ENCODE measurements at regions not wholly inside any gene's neighbourhood (a gene's known extent, or its start where the extent isn't known, plus 50 kb on each side); places are given as distances from the start of the nearest gene placed in this dataset.
"Not testable (repeated sequence)": the region's sequence is repeated elsewhere in the genome, so short reads cannot be mapped to it uniquely, and the experiment has no call there.

DNA sequence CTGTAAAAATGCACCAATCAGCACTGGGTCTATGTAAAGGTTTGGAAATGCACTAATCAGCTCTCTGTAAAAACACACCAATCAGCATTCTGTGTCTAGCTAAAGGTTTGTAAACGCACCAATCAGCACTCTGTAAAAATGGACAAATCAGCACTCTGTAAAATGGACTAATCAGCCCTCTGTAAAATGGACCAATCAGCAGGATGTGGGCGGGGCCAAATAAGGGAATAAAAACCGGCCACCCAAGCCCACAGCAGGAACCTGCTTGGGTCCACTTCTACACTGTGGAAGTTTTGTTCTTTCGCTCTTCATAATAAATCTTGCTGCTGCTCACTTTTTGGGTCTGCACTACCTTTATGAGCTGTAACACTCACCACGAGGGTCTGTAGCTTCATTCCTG lies 101.0 kb downstream of the SMC2 start:
- not testable (repeated sequence) for DNase-seq (ENCODE audit: low spot score)

DNA sequence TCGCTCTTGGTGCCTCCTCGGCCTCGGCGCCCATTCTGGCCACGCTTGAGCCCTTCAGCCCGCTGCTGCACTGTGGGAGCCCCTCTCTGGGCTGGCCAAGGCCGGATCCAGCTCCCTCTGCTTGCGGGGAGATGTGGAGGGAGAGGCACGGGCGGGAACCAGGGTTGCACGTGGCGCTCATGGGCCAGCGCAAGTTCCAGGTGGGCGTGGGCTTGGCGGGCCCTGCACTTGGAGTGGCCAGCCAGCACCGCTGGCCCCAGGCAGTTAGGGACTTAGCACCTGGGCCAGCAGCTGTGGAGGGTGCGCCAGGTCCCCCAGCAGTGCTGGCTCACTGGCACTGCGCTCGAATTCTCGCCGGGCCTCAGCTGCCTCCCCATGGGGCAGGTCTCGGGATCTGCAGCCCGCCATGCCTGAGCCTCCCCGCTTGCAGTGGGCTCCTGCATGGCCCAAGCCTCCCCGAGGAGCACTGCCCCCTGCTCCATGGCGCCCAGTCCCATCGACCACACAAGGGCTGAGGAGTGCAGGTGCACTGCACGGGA lies 106.4 kb downstream of the SMC2 start:
- DNase-seq (ENCODE audit: low spot score), result no peak

DNA sequence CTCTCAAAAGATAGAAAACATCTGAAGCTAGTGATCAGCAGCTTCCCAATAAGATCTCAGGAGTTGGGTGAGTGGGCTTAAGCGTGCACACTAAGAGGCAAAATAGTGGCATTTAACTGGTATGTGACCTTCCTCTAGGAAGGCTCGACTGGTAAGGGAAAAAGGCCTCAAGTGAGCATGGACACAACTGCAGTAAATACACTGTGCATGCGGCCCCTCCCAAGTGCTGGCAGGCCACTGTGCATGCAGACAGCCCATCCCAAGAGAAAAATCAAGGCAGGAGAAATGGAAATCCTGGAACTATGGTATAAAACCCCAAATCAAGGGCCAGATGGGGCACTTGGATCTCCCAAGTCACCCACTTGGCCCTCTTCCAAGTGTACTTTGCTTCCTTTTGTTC lies 112.7 kb downstream of the SMC2 start:
- DNase-seq (ENCODE audit: low spot score), result no peak

- DNase-seq (ENCODE audit: low spot score), result no peak
Observed at GRCh38 chr9:104209387-104209786, 115.3 kb downstream of the SMC2 start.

GRCh38 chr9:104227108-104227507 lies 133.0 kb downstream of the SMC2 start:
- DNase-seq (ENCODE audit: low spot score), result no peak

GRCh38 chr9:104232781-104233341 lies 138.8 kb downstream of the SMC2 start:
- peak; percentile 87 for DNase-seq (ENCODE audit: low spot score)

DNA sequence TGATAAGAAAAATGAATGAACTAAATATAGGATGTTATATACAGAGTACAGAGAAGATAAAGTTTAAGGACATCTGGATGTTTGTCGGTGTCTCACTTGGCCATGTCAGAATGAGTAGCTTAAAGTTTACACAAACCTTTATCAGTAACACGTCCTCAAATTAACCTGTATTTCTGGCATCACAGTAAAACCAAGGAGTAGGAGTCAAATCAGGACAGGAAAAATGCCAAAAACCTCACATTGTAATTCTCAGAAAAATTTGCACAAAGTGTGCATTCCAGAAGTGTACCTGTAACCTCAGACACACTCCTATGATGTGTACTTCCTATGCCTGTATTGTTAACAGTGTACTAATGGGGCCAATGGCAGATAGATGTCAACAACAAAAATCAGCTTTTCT lies 139.3 kb downstream of the SMC2 start:
- DNase-seq (ENCODE audit: low spot score), result no peak

GRCh38 chr9:104234632-104235337 lies 140.7 kb downstream of the SMC2 start:
- not testable (repeated sequence) for DNase-seq (ENCODE audit: low spot score)

DNA sequence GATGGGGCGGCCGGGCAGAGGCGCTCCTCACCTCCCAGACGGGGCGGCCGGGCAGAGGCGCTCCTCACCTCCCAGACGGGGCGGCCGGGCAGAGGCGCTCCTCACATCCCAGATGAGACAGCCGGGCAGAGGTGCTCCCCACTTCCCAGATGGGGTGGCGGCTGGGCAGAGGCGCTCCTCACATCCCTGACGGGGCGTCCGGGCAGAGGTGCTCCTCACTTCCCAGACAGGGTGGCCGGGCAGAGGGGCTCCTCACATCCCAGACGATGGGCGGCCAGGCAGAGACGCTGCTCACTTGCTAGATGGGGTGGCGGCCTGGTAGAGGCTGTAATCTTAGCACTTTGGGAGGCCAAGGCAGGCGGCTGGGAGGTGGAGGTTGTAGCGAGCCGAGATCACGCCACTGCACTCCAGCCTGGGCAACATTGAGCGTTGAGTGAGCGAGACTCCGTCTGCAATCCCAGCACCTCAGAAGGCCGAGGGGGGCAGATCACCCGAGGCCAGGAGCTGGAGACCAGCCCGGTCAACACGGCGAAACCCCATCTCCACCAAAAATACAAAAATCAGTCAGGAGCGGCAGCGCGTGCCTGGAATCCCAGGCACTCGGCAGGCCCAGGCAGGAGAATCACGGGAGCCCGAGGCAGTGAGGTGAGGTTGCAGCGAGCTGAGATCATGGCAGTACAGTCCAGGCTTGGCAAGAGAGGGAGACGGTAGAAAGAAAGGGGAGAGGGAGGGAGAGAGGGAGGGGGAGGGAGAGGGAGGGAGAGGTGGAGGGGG lies 141.4 kb downstream of the SMC2 start:
- not testable (repeated sequence) for DNase-seq (ENCODE audit: low spot score)

GRCh38 chr9:104238668-104239067 lies 144.6 kb downstream of the SMC2 start:
- no peak for DNase-seq (ENCODE audit: low spot score)

- no peak for DNase-seq (ENCODE audit: low spot score)
Observed at GRCh38 chr9:104240890-104241289, 146.8 kb downstream of the SMC2 start.

- DNase-seq (ENCODE audit: low spot score), result no peak
Observed at GRCh38 chr9:104245925-104246324, 151.8 kb downstream of the SMC2 start.

GRCh38 chr9:104247899-104248460 lies 153.9 kb downstream of the SMC2 start:
- no peak for DNase-seq (ENCODE audit: low spot score)

DNA sequence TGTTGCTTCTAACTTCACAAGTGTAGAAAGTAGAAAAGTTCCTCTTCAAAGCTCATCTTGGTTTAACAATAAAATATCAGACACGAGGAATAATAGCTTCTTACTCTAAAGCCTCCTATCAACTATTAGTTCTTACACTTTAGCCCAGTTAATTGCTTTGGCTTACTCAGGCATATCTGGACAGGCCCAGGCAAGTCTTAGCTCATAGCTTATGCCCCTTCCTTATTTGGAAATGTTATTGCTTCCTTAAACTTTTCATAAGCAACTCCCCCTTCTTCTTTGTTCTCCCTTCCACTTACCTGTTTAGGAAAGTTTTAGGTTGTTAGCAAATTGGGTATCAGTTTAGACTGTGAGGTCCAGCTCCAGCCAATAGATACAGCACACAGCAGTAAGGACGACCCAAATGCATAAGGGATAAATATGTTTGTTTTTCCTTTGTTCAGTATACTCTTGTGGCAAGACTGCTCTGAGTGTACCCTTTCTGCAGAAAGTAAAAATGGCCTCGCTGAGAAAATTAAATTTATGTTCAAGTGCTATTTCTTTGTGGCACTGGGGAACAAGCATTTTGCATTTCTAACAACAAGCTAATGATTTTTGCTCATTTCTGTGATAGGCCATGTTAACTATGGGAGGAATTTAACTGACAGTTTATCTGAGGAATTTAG lies 162.1 kb downstream of the SMC2 start:
- no peak for DNase-seq (ENCODE audit: low spot score)

DNA sequence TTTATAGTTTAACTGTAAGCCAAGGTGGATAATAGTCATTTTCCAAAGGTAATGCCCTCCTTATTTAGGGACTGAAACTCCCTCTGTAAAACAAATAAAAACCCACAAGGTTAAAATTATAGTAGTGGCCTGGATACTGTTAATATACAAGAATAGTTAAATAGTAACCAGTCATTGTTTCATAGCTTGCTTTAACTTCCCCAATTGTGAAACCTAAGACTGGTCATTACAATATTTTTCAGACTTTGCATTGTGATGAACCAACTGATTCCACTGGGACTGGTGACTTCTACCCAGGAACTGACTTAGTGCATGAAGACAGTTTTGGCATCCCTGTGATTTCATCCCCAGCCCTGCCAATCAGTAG lies 162.6 kb downstream of the SMC2 start:
- no peak for DNase-seq (ENCODE audit: low spot score)

GRCh38 chr9:104258296-104259011 lies 164.3 kb downstream of the SMC2 start:
- no peak for DNase-seq (ENCODE audit: low spot score)

GRCh38 chr9:104260004-104260403 lies 165.9 kb downstream of the SMC2 start:
- no peak for DNase-seq (ENCODE audit: low spot score)

- DNase-seq (ENCODE audit: low spot score), result no peak
Observed at GRCh38 chr9:104263942-104264341, 169.8 kb downstream of the SMC2 start.

- DNase-seq (ENCODE audit: low spot score), result no peak
Observed at GRCh38 chr9:104264431-104264830, 170.3 kb downstream of the SMC2 start.

- DNase-seq (ENCODE audit: low spot score), result no peak
Observed at GRCh38 chr9:104269374-104269773, 175.3 kb downstream of the SMC2 start.
